ENCODE measurements at regions not wholly inside any gene's neighbourhood (a gene's known extent, or its start where the extent isn't known, plus 50 kb on each side); places are given as distances from the start of the nearest gene placed in this dataset.

- no peak for TF ChIP-seq CTCF (IDR thresholded peaks at IDR 0.05; ENCODE audit: low read depth, low read length)
- no peak for TF ChIP-seq EZH2phosphoT487 (IDR thresholded peaks at IDR 0.05; ENCODE audit: low read depth)
These were observed 222.3 kb downstream of the ETS1 start for GRCh38 chr11:128365044-128365443.

Data from OCI-LY3 (cell line).